Karpas-422 (cell line): ENCODE measurements at regions not wholly inside any gene's neighbourhood (a gene's known extent, or its start where the extent isn't known, plus 50 kb on each side); places are given as distances from the start of the nearest gene placed in this dataset.

Source experiments
- DNase-seq: peaks from one replicate; pipeline ENCODE4 v3.0.0-alpha.2; 2015
- H2AFZ ChIP-seq: fragments of 200-600 bp; sonication (generic); 2 replicates; pipeline ENCODE4 v1.6.1; 2014; ENCODE audit warnings: antibody characterized with exemption, low read length, mixed read lengths
- H3K27ac ChIP-seq: fragments of 200-600 bp; sonication (generic); 2 replicates; pipeline ENCODE4 v1.5.1; 2014; ENCODE audit warnings: mild to moderate bottlenecking, low read length, moderate library complexity
- H3K27me3 ChIP-seq: fragments of 200-600 bp; sonication (generic); 2 replicates; pipeline ENCODE4 v1.6.1; 2014; ENCODE audit warnings: low read length, mixed read lengths
- H3K36me3 ChIP-seq: fragments of 200-600 bp; sonication (generic); 2 replicates; pipeline ENCODE4 v1.6.1; 2014; ENCODE audit warnings: low read length, mixed read lengths; ENCODE audit not compliant: insufficient read depth
- H3K4me1 ChIP-seq: fragments of 200-600 bp; sonication (generic); 2 replicates; pipeline ENCODE4 v1.6.1; 2014; ENCODE audit warnings: mild to moderate bottlenecking, low read length, mixed read lengths
- H3K4me2 ChIP-seq: fragments of 200-600 bp; sonication (generic); 2 replicates; pipeline ENCODE4 v1.6.1; 2014; ENCODE audit warnings: low read length, low read depth, mild to moderate bottlenecking; ENCODE audit not compliant: poor library complexity, severe bottlenecking
- H3K4me3 ChIP-seq: fragments of 200-600 bp; sonication (generic); 2 replicates; pipeline ENCODE4 v1.5.1; 2014; ENCODE audit warnings: mild to moderate bottlenecking, antibody characterized with exemption, low read length, mixed read lengths
- H3K79me2 ChIP-seq: fragments of 200-600 bp; sonication (generic); 2 replicates; pipeline ENCODE4 v1.6.1; 2014; ENCODE audit warnings: mild to moderate bottlenecking, low read length, mixed read lengths
- H3K9ac ChIP-seq: fragments of 200-600 bp; sonication (generic); 2 replicates; pipeline ENCODE4 v1.6.0; 2014; ENCODE audit warnings: low read length
- H3K9me2 ChIP-seq: fragments of 200-600 bp; sonication (generic), shearing (Covaris generic); replicated peaks from 2 replicates; pipeline ENCODE4 v1.6.0; 2014; ENCODE audit warnings: mild to moderate bottlenecking, low read length, moderate library complexity; ENCODE audit not compliant: insufficient read depth
- H3K9me3 ChIP-seq: fragments of 300-700, 200-600 bp; sonication (generic); 2 replicates; pipeline ENCODE4 v1.6.1; 2014; ENCODE audit warnings: low read length, mixed read lengths
- H4K20me1 ChIP-seq: fragments of 200-600 bp; sonication (generic); 2 replicates; pipeline ENCODE4 v1.6.1; 2014; ENCODE audit warnings: mild to moderate bottlenecking, antibody characterized with exemption, low read length, low read depth; ENCODE audit not compliant: insufficient read depth

- no peaks in the 10 kb centered on the region for H4K20me1 ChIP-seq
- H3K27ac ChIP-seq = no peak overlapping the region
- H3K9me3 ChIP-seq = no peaks in the 10 kb centered on the region
- no peak overlapping the region for H3K9ac ChIP-seq
- H3K36me3 ChIP-seq = no peaks in the 10 kb centered on the region
- no peaks in the 10 kb centered on the region for H3K27me3 ChIP-seq
- H3K4me2 ChIP-seq = no peak overlapping the region
- peaks cover 16% of the 10 kb centered on the region for H3K4me1 ChIP-seq
- no peak for DNase-seq
- no peaks in the 10 kb centered on the region for H3K79me2 ChIP-seq
- no peaks in the 10 kb centered on the region for H3K9me2 ChIP-seq
- H2AFZ ChIP-seq = no peak overlapping the region
- H3K4me3 ChIP-seq = no peak overlapping the region
Measured at GRCh38 chr6:105994591-105995390, 91.3 kb upstream of the PRDM1 start.

GRCh38 chr6:105994118-105994590 is 92.0 kb upstream of the PRDM1 start:
- H3K27ac ChIP-seq = no peak overlapping the region

GRCh38 chr6:105993341-105994117 is 92.6 kb upstream of the PRDM1 start:
- Histone ChIP-seq H3K4me1 (peaks cover 16% of the 10 kb centered on the region), H3K4me3 (no peak overlapping the region), H3K27ac (no peak overlapping the region), H3K4me2 (no peak overlapping the region), H3K9ac (no peak overlapping the region), H3K27me3 (no peaks in the 10 kb centered on the region), H4K20me1 (no peaks in the 10 kb centered on the region), H3K9me2 (no peaks in the 10 kb centered on the region), H3K79me2 (no peaks in the 10 kb centered on the region), H3K36me3 (no peaks in the 10 kb centered on the region), H3K9me3 (no peaks in the 10 kb centered on the region), H2AFZ (peak overlapping the region; percentile 95; the same call in 1 of the 2 replicates)
- no peak for DNase-seq

More at GRCh38 chr6:105994118-105994590, 92.0 kb upstream of the PRDM1 start:
- Histone ChIP-seq H2AFZ (no peak overlapping the region), H3K4me3 (no peak overlapping the region), H3K9me2 (no peaks in the 10 kb centered on the region), H3K79me2 (no peaks in the 10 kb centered on the region), H3K4me2 (no peak overlapping the region), H3K36me3 (no peaks in the 10 kb centered on the region), H3K9ac (no peak overlapping the region), H4K20me1 (no peaks in the 10 kb centered on the region), H3K4me1 (peaks cover 16% of the 10 kb centered on the region), H3K9me3 (no peaks in the 10 kb centered on the region), H3K27me3 (no peaks in the 10 kb centered on the region)
- DNase-seq = no peak

GRCh38 chr6:105992315-105992961 is 93.7 kb upstream of the PRDM1 start:
- Histone ChIP-seq H3K27ac (no peak overlapping the region), H3K36me3 (no peaks in the 10 kb centered on the region), H3K9ac (peak overlapping the region; percentile 75), H3K27me3 (no peaks in the 10 kb centered on the region), H4K20me1 (no peaks in the 10 kb centered on the region), H3K79me2 (no peaks in the 10 kb centered on the region), H3K4me2 (peak overlapping the region; percentile 78), H2AFZ (peak overlapping the region; percentile 95), H3K4me3 (peak overlapping the region; percentile 80), H3K9me2 (no peaks in the 10 kb centered on the region), H3K9me3 (no peaks in the 10 kb centered on the region), H3K4me1 (peaks cover 16% of the 10 kb centered on the region)
- peak; percentile 95 for DNase-seq

GRCh38 chr6:105991561-105992314 is 94.4 kb upstream of the PRDM1 start:
- Histone ChIP-seq H3K9me2 (no peaks in the 10 kb centered on the region), H3K4me3 (peak overlapping the region; percentile 80), H3K27me3 (no peaks in the 10 kb centered on the region), H4K20me1 (no peaks in the 10 kb centered on the region), H3K79me2 (no peaks in the 10 kb centered on the region), H3K27ac (no peak overlapping the region), H3K36me3 (no peaks in the 10 kb centered on the region), H3K4me1 (peaks cover 16% of the 10 kb centered on the region), H3K9ac (peak overlapping the region; percentile 75), H3K9me3 (no peaks in the 10 kb centered on the region), H3K4me2 (peak overlapping the region; percentile 78), H2AFZ (peak overlapping the region; percentile 91)
- DNase-seq = peak; percentile 57

GRCh38 chr6:105990151-105990550 is 96.0 kb upstream of the PRDM1 start:
- H3K4me1 ChIP-seq = peaks cover 16% of the 10 kb centered on the region
- H2AFZ ChIP-seq = no peak overlapping the region
- no peaks in the 10 kb centered on the region for H4K20me1 ChIP-seq
- no peaks in the 10 kb centered on the region for H3K36me3 ChIP-seq
- no peak overlapping the region for H3K27ac ChIP-seq
- no peak overlapping the region for H3K9ac ChIP-seq
- no peak for DNase-seq
- H3K79me2 ChIP-seq = no peaks in the 10 kb centered on the region
- H3K4me2 ChIP-seq = no peak overlapping the region
- H3K27me3 ChIP-seq = no peaks in the 10 kb centered on the region
- H3K4me3 ChIP-seq = no peak overlapping the region
- no peaks in the 10 kb centered on the region for H3K9me3 ChIP-seq
- H3K9me2 ChIP-seq = no peaks in the 10 kb centered on the region

GRCh38 chr6:105988812-105989577 is 97.1 kb upstream of the PRDM1 start:
- no peaks in the 10 kb centered on the region for H3K9me3 ChIP-seq
- no peak overlapping the region for H3K27ac ChIP-seq
- no peaks in the 10 kb centered on the region for H3K27me3 ChIP-seq
- no peaks in the 10 kb centered on the region for H3K9me2 ChIP-seq
- no peak overlapping the region for H3K4me2 ChIP-seq
- H3K4me1 ChIP-seq = peaks cover 16% of the 10 kb centered on the region
- no peaks in the 10 kb centered on the region for H3K79me2 ChIP-seq
- H4K20me1 ChIP-seq = no peaks in the 10 kb centered on the region
- DNase-seq = no peak
- no peak overlapping the region for H2AFZ ChIP-seq
- no peak overlapping the region for H3K4me3 ChIP-seq
- H3K9ac ChIP-seq = no peak overlapping the region
- no peaks in the 10 kb centered on the region for H3K36me3 ChIP-seq
